ENCODE measurements at regions not wholly inside any gene's neighbourhood (a gene's known extent, or its start where the extent isn't known, plus 50 kb on each side); places are given as distances from the start of the nearest gene placed in this dataset.
"Not testable (repeated sequence)": the region's sequence is repeated elsewhere in the genome, so short reads cannot be mapped to it uniquely, and the experiment has no call there.

DNA sequence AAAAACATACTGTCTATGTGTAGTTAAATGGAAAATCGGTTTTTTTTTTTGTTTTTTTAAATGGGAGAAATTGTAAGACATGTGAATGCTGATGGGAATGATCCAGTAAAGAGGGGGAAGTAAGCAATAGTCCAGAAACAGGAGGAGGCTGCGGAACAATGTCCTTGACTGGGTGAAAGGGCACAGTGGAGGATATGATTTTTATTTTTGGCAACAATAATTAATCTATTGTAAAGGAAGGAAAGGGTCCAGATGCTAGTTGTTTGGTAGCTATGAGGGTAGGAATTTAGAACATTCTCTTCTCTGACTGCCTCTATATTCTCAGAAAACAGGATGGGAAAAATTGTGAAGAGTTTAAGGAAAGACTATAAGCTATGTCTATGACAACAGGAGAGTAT, 76.6 kb downstream of the RPL10L start:
- H3K4me1 ChIP-seq (ENCODE audit: low read length) = no peaks in the 10 kb centered on the region
- no peaks in the 10 kb centered on the region for H3K36me3 ChIP-seq (replicated peaks; ENCODE audit: insufficient read depth, low read length)
- no peaks in the 10 kb centered on the region for H3K79me2 ChIP-seq (ENCODE audit: low read length)
- no peaks in the 10 kb centered on the region for H4K20me1 ChIP-seq (ENCODE audit: insufficient read depth, low read length)
- no peak overlapping the region for H3K4me2 ChIP-seq (ENCODE audit: low read depth, low read length)
- no peaks in the 10 kb centered on the region for H3K9me2 ChIP-seq (replicated peaks; ENCODE audit: insufficient read depth, low read length)
- H3K9me3 ChIP-seq (replicated peaks; ENCODE audit: insufficient read depth, low read length) = no peaks in the 10 kb centered on the region
- H3K9ac ChIP-seq (ENCODE audit: low read length) = no peak overlapping the region
- TF ChIP-seq EZH2phosphoT487 (IDR thresholded peaks at IDR 0.05; ENCODE audit: low read length) = no peak
- no peak for TF ChIP-seq CTCF (IDR thresholded peaks at IDR 0.05; ENCODE audit: low read length)
- TF ChIP-seq EZH2 (optimal IDR thresholded peaks at IDR 0.05; ENCODE audit: low read depth, low read length) = no peak
- no peaks in the 10 kb centered on the region for H3K27me3 ChIP-seq (replicated peaks; ENCODE audit: insufficient read depth, low read length)
- H2AFZ ChIP-seq (ENCODE audit: low read length) = no peak overlapping the region
- no peak for DNase-seq
- no peak overlapping the region for H3K4me3 ChIP-seq (ENCODE audit: low read length)
- H3K27ac ChIP-seq (ENCODE audit: low read length) = no peak overlapping the region
- H3F3A ChIP-seq (ENCODE audit: insufficient read depth, low read length) = no peaks in the 10 kb centered on the region

- no peaks in the 10 kb centered on the region for H3K79me2 ChIP-seq (ENCODE audit: low read length)
- H2AFZ ChIP-seq (ENCODE audit: low read length) = no peak overlapping the region
- no peaks in the 10 kb centered on the region for H3F3A ChIP-seq (ENCODE audit: insufficient read depth, low read length)
- H3K9ac ChIP-seq (ENCODE audit: low read length) = no peak overlapping the region
- no peaks in the 10 kb centered on the region for H3K36me3 ChIP-seq (replicated peaks; ENCODE audit: insufficient read depth, low read length)
- H3K4me3 ChIP-seq (ENCODE audit: low read length) = no peak overlapping the region
- no peaks in the 10 kb centered on the region for H3K9me3 ChIP-seq (replicated peaks; ENCODE audit: insufficient read depth, low read length)
- TF ChIP-seq CTCF (IDR thresholded peaks at IDR 0.05; ENCODE audit: low read length) (no peak), EZH2phosphoT487 (IDR thresholded peaks at IDR 0.05; ENCODE audit: low read length) (no peak), EZH2 (optimal IDR thresholded peaks at IDR 0.05; ENCODE audit: low read depth, low read length) (no peak)
- H3K27me3 ChIP-seq (replicated peaks; ENCODE audit: insufficient read depth, low read length) = no peaks in the 10 kb centered on the region
- DNase-seq = no peak
- no peaks in the 10 kb centered on the region for H3K9me2 ChIP-seq (replicated peaks; ENCODE audit: insufficient read depth, low read length)
- no peaks in the 10 kb centered on the region for H4K20me1 ChIP-seq (ENCODE audit: insufficient read depth, low read length)
- H3K27ac ChIP-seq (ENCODE audit: low read length) = no peak overlapping the region
- no peak overlapping the region for H3K4me2 ChIP-seq (ENCODE audit: low read depth, low read length)
- no peaks in the 10 kb centered on the region for H3K4me1 ChIP-seq (ENCODE audit: low read length)
Observed at GRCh38 chr14:46574221-46574977, 77.2 kb downstream of the RPL10L start.

GRCh38 chr14:46573498-46573897, 78.1 kb downstream of the RPL10L start:
- Histone ChIP-seq H3K27ac (ENCODE audit: low read length) (no peak overlapping the region), H2AFZ (ENCODE audit: low read length) (no peak overlapping the region), H3K4me2 (ENCODE audit: low read depth, low read length) (no peak overlapping the region)

GRCh38 chr14:46571970-46572369, 79.6 kb downstream of the RPL10L start:
- H3K4me1 ChIP-seq (ENCODE audit: low read length) = no peaks in the 10 kb centered on the region
- H3K27me3 ChIP-seq (replicated peaks; ENCODE audit: insufficient read depth, low read length) = no peaks in the 10 kb centered on the region
- no peak overlapping the region for H3K4me2 ChIP-seq (ENCODE audit: low read depth, low read length)
- no peak overlapping the region for H2AFZ ChIP-seq (ENCODE audit: low read length)
- H4K20me1 ChIP-seq (ENCODE audit: insufficient read depth, low read length) = no peaks in the 10 kb centered on the region
- no peak for DNase-seq
- H3K27ac ChIP-seq (ENCODE audit: low read length) = no peak overlapping the region
- H3K9me3 ChIP-seq (replicated peaks; ENCODE audit: insufficient read depth, low read length) = no peaks in the 10 kb centered on the region
- no peaks in the 10 kb centered on the region for H3K79me2 ChIP-seq (ENCODE audit: low read length)
- TF ChIP-seq EZH2 (optimal IDR thresholded peaks at IDR 0.05; ENCODE audit: low read depth, low read length) (no peak), CTCF (IDR thresholded peaks at IDR 0.05; ENCODE audit: low read length) (no peak), EZH2phosphoT487 (IDR thresholded peaks at IDR 0.05; ENCODE audit: low read length) (no peak)
- no peak overlapping the region for H3K4me3 ChIP-seq (ENCODE audit: low read length)
- H3K36me3 ChIP-seq (replicated peaks; ENCODE audit: insufficient read depth, low read length) = no peaks in the 10 kb centered on the region
- H3K9me2 ChIP-seq (replicated peaks; ENCODE audit: insufficient read depth, low read length) = no peaks in the 10 kb centered on the region
- H3F3A ChIP-seq (ENCODE audit: insufficient read depth, low read length) = no peaks in the 10 kb centered on the region
- no peak overlapping the region for H3K9ac ChIP-seq (ENCODE audit: low read length)

More at GRCh38 chr14:46573498-46573897, 78.1 kb downstream of the RPL10L start:
- no peak overlapping the region for H3K9ac ChIP-seq (ENCODE audit: low read length)
- no peaks in the 10 kb centered on the region for H3K9me3 ChIP-seq (replicated peaks; ENCODE audit: insufficient read depth, low read length)
- H3K4me3 ChIP-seq (ENCODE audit: low read length) = no peak overlapping the region
- no peak for TF ChIP-seq EZH2 (optimal IDR thresholded peaks at IDR 0.05; ENCODE audit: low read depth, low read length)
- no peaks in the 10 kb centered on the region for H3F3A ChIP-seq (ENCODE audit: insufficient read depth, low read length)
- no peaks in the 10 kb centered on the region for H3K9me2 ChIP-seq (replicated peaks; ENCODE audit: insufficient read depth, low read length)
- DNase-seq = no peak
- H3K36me3 ChIP-seq (replicated peaks; ENCODE audit: insufficient read depth, low read length) = no peaks in the 10 kb centered on the region
- no peaks in the 10 kb centered on the region for H4K20me1 ChIP-seq (ENCODE audit: insufficient read depth, low read length)
- no peaks in the 10 kb centered on the region for H3K27me3 ChIP-seq (replicated peaks; ENCODE audit: insufficient read depth, low read length)
- H3K4me1 ChIP-seq (ENCODE audit: low read length) = no peaks in the 10 kb centered on the region
- no peaks in the 10 kb centered on the region for H3K79me2 ChIP-seq (ENCODE audit: low read length)

DNA sequence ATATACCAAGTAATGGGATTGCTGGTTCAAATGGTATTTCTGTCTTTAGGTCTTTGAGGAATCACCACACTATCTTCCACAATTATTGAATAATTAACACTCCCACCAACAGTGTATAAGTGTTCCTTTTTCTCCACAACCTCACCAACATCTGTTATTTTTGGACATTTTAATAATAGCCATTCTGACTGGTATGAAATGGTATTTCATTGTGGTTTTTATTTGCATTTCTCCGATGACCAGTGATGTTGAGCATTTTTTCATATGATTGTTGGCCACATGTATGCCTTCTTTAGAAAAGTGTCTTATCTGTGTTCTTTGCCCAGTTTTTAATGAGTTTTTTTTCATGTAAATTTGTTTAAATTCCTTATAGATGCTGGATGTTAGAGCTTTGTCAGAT, 83.4 kb downstream of the RPL10L start:
- not testable (repeated sequence) for H3K27me3 ChIP-seq (replicated peaks; ENCODE audit: insufficient read depth, low read length); H3K9ac ChIP-seq (ENCODE audit: low read length); H3F3A ChIP-seq (ENCODE audit: insufficient read depth, low read length); H3K36me3 ChIP-seq (replicated peaks; ENCODE audit: insufficient read depth, low read length); H3K4me3 ChIP-seq (ENCODE audit: low read length); H3K4me1 ChIP-seq (ENCODE audit: low read length); DNase-seq; H3K9me3 ChIP-seq (replicated peaks; ENCODE audit: insufficient read depth, low read length); H3K79me2 ChIP-seq (ENCODE audit: low read length); H3K9me2 ChIP-seq (replicated peaks; ENCODE audit: insufficient read depth, low read length); H3K27ac ChIP-seq (ENCODE audit: low read length); H3K4me2 ChIP-seq (ENCODE audit: low read depth, low read length); H2AFZ ChIP-seq (ENCODE audit: low read length); H4K20me1 ChIP-seq (ENCODE audit: insufficient read depth, low read length)
